ENCODE measurements at regions not wholly inside any gene's neighbourhood (a gene's known extent, or its start where the extent isn't known, plus 50 kb on each side); places are given as distances from the start of the nearest gene placed in this dataset.

DNA sequence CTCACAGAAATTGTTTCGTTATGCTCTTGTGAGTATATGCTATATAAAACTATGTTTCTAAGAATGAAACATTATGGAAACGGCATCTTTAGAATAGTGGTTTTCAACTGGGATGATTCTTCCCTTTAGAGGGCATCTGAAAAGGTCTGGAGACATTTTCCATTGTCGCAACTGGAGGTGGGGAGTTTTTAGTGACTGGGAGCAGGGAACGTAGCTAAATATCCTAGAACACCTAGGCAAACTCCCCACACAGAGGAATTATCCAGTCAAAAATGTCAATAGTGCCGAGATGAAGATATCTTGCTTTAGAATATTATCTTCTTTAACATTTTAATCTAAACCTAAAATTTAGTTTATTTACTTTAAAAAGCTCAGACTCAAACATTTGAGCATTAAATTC, 486.1 kb upstream of the FOXG1 start:
- H3K27me3 ChIP-seq (ENCODE audit: control insufficient read depth, insufficient read depth, low read length): no peaks in the 10 kb centered on the region
- intact Hi-C loops (cut with micrococcal nuclease; ENCODE audit: unreplicated experiment): no loop called here
- TF ChIP-seq, protein P1, sequence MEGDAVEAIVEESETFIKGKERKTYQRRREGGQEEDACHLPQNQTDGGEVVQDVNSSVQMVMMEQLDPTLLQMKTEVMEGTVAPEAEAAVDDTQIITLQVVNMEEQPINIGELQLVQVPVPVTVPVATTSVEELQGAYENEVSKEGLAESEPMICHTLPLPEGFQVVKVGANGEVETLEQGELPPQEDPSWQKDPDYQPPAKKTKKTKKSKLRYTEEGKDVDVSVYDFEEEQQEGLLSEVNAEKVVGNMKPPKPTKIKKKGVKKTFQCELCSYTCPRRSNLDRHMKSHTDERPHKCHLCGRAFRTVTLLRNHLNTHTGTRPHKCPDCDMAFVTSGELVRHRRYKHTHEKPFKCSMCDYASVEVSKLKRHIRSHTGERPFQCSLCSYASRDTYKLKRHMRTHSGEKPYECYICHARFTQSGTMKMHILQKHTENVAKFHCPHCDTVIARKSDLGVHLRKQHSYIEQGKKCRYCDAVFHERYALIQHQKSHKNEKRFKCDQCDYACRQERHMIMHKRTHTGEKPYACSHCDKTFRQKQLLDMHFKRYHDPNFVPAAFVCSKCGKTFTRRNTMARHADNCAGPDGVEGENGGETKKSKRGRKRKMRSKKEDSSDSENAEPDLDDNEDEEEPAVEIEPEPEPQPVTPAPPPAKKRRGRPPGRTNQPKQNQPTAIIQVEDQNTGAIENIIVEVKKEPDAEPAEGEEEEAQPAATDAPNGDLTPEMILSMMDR (IDR thresholded peaks at IDR 0.05): no peak
- no peak for TF ChIP-seq POLR2AphosphoS5 (IDR thresholded peaks at IDR 0.05; ENCODE audit: low read depth, low read length)
- TF ChIP-seq TCF7L2 (IDR thresholded peaks at IDR 0.05; ENCODE audit: low read depth, low read length): no peak
- TF ChIP-seq, protein P2, sequence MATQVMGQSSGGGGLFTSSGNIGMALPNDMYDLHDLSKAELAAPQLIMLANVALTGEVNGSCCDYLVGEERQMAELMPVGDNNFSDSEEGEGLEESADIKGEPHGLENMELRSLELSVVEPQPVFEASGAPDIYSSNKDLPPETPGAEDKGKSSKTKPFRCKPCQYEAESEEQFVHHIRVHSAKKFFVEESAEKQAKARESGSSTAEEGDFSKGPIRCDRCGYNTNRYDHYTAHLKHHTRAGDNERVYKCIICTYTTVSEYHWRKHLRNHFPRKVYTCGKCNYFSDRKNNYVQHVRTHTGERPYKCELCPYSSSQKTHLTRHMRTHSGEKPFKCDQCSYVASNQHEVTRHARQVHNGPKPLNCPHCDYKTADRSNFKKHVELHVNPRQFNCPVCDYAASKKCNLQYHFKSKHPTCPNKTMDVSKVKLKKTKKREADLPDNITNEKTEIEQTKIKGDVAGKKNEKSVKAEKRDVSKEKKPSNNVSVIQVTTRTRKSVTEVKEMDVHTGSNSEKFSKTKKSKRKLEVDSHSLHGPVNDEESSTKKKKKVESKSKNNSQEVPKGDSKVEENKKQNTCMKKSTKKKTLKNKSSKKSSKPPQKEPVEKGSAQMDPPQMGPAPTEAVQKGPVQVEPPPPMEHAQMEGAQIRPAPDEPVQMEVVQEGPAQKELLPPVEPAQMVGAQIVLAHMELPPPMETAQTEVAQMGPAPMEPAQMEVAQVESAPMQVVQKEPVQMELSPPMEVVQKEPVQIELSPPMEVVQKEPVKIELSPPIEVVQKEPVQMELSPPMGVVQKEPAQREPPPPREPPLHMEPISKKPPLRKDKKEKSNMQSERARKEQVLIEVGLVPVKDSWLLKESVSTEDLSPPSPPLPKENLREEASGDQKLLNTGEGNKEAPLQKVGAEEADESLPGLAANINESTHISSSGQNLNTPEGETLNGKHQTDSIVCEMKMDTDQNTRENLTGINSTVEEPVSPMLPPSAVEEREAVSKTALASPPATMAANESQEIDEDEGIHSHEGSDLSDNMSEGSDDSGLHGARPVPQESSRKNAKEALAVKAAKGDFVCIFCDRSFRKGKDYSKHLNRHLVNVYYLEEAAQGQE (IDR thresholded peaks at IDR 0.05; ENCODE audit: insufficient read depth in 1 of 2, low read depth in 2 of 2, low read length in 1 of 2): no peak
- TF ChIP-seq SIN3A (IDR thresholded peaks at IDR 0.05; ENCODE audit: borderline replicate concordance, insufficient read depth, low read depth, low read length): no peak
- ChIA-PET POLR2A (no interaction called here), CTCF (no interaction called here)
- DNase-seq (ENCODE audit: low read depth, low spot score) (no peak), ATAC-seq (no peak)
- H3K4me3 ChIP-seq (ENCODE audit: low read depth in 2 of 2, low read length in 2 of 2): no peak overlapping the region
- no peaks in the 10 kb centered on the region for H3K4me1 ChIP-seq (ENCODE audit: control insufficient read depth, insufficient read depth, low read length)
- no TSS peak for BruUV-seq (replicated peaks)
- H3K27ac ChIP-seq (ENCODE audit: low read length): no peak overlapping the region
- in situ Hi-C loops (cut with HindIII; ENCODE audit: low pct_unique_long_range_greater_than_20kb, low sequenced_read_pairs): no loop called here
- H3K9me3 ChIP-seq (ENCODE audit: control insufficient read depth, insufficient read depth, low read depth, low read length): no peaks in the 10 kb centered on the region
- H3K36me3 ChIP-seq (ENCODE audit: control insufficient read depth, insufficient read depth, low read length): no peaks in the 10 kb centered on the region

DNA sequence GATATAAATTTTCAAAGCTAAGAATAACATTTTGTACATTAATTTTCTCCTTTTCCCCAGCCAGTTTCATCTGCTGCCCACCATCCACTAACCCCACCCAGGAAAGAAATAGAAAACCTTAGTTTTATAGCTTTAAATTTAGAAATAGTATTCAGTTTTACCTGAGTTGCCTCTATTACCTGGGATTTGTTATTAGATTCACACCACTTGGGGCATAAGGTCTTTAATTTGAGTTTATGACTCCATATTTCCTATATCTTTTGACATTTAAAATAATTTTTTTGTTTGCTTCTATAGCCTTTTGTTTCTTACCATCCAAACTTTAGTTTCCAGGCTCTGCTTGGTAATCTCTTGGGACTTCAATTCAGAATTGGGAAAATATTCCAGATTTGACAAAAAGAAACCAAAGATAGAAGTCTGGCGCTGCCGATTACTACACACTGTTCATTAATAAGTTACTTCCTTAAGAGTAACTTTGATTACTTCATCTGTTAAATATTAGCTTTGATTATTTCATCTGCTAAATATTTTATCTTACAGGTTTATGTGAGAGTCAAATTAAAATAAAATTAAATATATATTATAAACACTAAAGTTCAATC, 485.5 kb upstream of the FOXG1 start:
- no peak for DNase-seq (ENCODE audit: low read depth, low spot score)
- intact Hi-C loops (cut with micrococcal nuclease; ENCODE audit: unreplicated experiment) (no loop called here), in situ Hi-C loops (cut with HindIII; ENCODE audit: low pct_unique_long_range_greater_than_20kb, low sequenced_read_pairs) (no loop called here)
- Histone ChIP-seq H3K9me3 (ENCODE audit: control insufficient read depth, insufficient read depth, low read depth, low read length) (no peaks in the 10 kb centered on the region), H3K4me1 (ENCODE audit: control insufficient read depth, insufficient read depth, low read length) (no peaks in the 10 kb centered on the region), H3K4me3 (ENCODE audit: low read depth in 2 of 2, low read length in 2 of 2) (no peak overlapping the region), H3K27ac (ENCODE audit: low read length) (no peak overlapping the region), H3K36me3 (ENCODE audit: control insufficient read depth, insufficient read depth, low read length) (no peaks in the 10 kb centered on the region), H3K27me3 (ENCODE audit: control insufficient read depth, insufficient read depth, low read length) (no peaks in the 10 kb centered on the region)
- TF ChIP-seq POLR2AphosphoS5 (IDR thresholded peaks at IDR 0.05; ENCODE audit: low read depth, low read length) (no peak), SIN3A (IDR thresholded peaks at IDR 0.05; ENCODE audit: borderline replicate concordance, insufficient read depth, low read depth, low read length) (no peak), TCF7L2 (IDR thresholded peaks at IDR 0.05; ENCODE audit: low read depth, low read length) (no peak)
- TF ChIP-seq, protein P2 (IDR thresholded peaks at IDR 0.05; ENCODE audit: insufficient read depth in 1 of 2, low read depth in 2 of 2, low read length in 1 of 2): no peak
- TF ChIP-seq, protein P1 (IDR thresholded peaks at IDR 0.05): no peak
- BruUV-seq (replicated peaks): no TSS peak
- no peak for ATAC-seq
- CTCF ChIA-PET: no interaction called here
- POLR2A ChIA-PET: no interaction called here
